AG09319 (cell line): ENCODE measurements at regions not wholly inside any gene's neighbourhood (a gene's known extent, or its start where the extent isn't known, plus 50 kb on each side); places are given as distances from the start of the nearest gene placed in this dataset.

ENCODE experiments used
- DNase-seq: peaks from one replicate; pipeline ENCODE4 v3.0.0-alpha.2; 2010; ENCODE audit warnings: low read depth; ENCODE audit errors: extremely low read depth
- CTCF ChIP-seq: IDR thresholded peaks from 2 replicates; pipeline ENCODE4 v1.5.1; 2011; ENCODE audit warnings: low read depth, mild to moderate bottlenecking, inconsistent platforms, low read length, moderate library complexity

GRCh38 chr3:162218479-162218878, 721.9 kb downstream of the OTOL1 start:
- no peak for DNase-seq
- no peak for TF ChIP-seq CTCF

GRCh38 chr3:162224746-162225145, 728.1 kb downstream of the OTOL1 start:
- no peak for TF ChIP-seq CTCF

GRCh38 chr3:162236949-162237348, 740.3 kb downstream of the OTOL1 start:
- DNase-seq: no peak
- no peak for TF ChIP-seq CTCF

More at GRCh38 chr3:162224746-162225145, 728.1 kb downstream of the OTOL1 start:
- no peak for DNase-seq

GRCh38 chr3:162250782-162251181, 754.2 kb downstream of the OTOL1 start:
- no peak for TF ChIP-seq CTCF
- no peak for DNase-seq

GRCh38 chr3:162262129-162262528, 765.5 kb downstream of the OTOL1 start:
- TF ChIP-seq CTCF: no peak
- no peak for DNase-seq

GRCh38 chr3:162263596-162263995, 767.0 kb downstream of the OTOL1 start:
- TF ChIP-seq CTCF: no peak
- no peak for DNase-seq

GRCh38 chr3:162269636-162270458, 773.2 kb downstream of the OTOL1 start:
- no peak for TF ChIP-seq CTCF
- no peak for DNase-seq
